Activated CD4-positive, alpha-beta T cell treated with anti-CD3 and anti-CD28 coated beads for 36 hours (primary cell): ENCODE measurements at regions not wholly inside any gene's neighbourhood (a gene's known extent, or its start where the extent isn't known, plus 50 kb on each side); places are given as distances from the start of the nearest gene placed in this dataset.
A peak's percentile ranks its signal among the peaks of the same experiment; 100 is the strongest.

Experiments used
- ATAC-seq: fragments of 200-7000 bp; cut with Tn5 transposase; one replicate; pipeline ENCODE4 v1.10.0; 2021; ENCODE audit warnings: mild to moderate bottlenecking, moderate library complexity
- CTCF ChIA-PET: fragments of 350-600 bp; sonication (Branson Sonifier 250); formaldehyde crosslinking; loops from one replicate; lab custom pipeline; 2021; ENCODE audit warnings: antibody characterized with exemption; lab: Charles Lee
- POLR2A ChIA-PET: fragments of 350-600 bp; sonication (Branson Sonifier 250); formaldehyde crosslinking; loops from one replicate; lab custom pipeline; 2021; ENCODE audit warnings: antibody characterized with exemption, inconsistent platforms; lab: Charles Lee
- DNase-seq: peaks from one replicate; pipeline ENCODE4 v3.0.0-alpha.2; 2020
- H3K27ac Mint-ChIP-seq: one replicate; pipeline ENCODE4 v1.8.0; 2021; ENCODE audit warnings: mixed read lengths
- H3K27me3 Mint-ChIP-seq: one replicate; pipeline ENCODE4 v1.8.0; 2021; ENCODE audit warnings: mixed read lengths
- H3K36me3 Mint-ChIP-seq: one replicate; pipeline ENCODE4 v1.8.0; 2021; ENCODE audit warnings: low read depth, mixed read lengths
- H3K4me1 Mint-ChIP-seq: one replicate; pipeline ENCODE4 v1.8.0; 2021; ENCODE audit warnings: mixed read lengths
- H3K4me3 Mint-ChIP-seq: one replicate; pipeline ENCODE4 v1.8.0; 2021; ENCODE audit warnings: mild to moderate bottlenecking, moderate library complexity, mixed read lengths
- H3K9me3 Mint-ChIP-seq: one replicate; pipeline ENCODE4 v1.8.0; 2021; ENCODE audit warnings: low read depth, mixed read lengths
- intact Hi-C, 2 experiments: fragments of 100-400 bp; cut with DNase I in 1 of 2; cut with micrococcal nuclease in 1 of 2; formaldehyde crosslinking; loops; one replicate each; pipeline versions ENCODE4 v1.14.2 to v1.15.1; 2022 to 2024; cut with DNase I, micrococcal nuclease

DNA sequence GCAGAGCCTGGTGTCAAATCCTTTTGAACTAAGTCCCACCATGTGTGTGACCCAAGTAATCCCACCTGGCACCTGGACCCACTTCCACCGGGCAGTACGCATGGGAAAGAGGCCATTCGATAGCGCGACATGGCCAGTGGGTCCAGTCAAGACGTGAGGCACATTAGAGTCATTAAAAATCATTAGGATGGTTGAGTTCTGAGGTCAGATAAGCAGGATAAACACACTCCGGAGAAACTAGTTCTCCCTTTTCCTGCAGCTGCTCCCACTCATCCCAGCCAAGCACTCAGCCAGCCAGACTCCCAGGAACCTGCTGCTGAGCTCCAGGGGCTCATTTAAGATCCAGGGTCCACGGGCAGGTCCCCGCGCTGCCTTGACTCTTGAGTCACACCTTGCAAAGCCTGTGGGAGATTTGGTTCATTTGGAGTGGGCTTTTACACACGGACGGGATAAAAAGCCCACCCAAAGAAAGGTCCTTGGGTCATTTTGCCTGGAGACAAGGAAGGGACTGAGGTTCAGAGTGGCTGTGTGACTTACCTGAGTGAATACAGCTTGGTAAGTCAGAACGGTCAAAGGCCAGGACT lies 313.9 kb downstream of the BCL11B start:
- no peaks in the 10 kb centered on the region for H3K36me3 Mint-ChIP-seq
- ChIA-PET CTCF (no interaction called here), POLR2A (no interaction called here)
- DNase-seq = no peak
- peaks cover 8% of the 10 kb centered on the region for H3K4me1 Mint-ChIP-seq
- H3K9me3 Mint-ChIP-seq = no peaks in the 10 kb centered on the region
- no peaks in the 10 kb centered on the region for H3K27me3 Mint-ChIP-seq
- no peak for ATAC-seq
- no peak overlapping the region for H3K27ac Mint-ChIP-seq
- intact Hi-C loops = no loop called here
- H3K4me3 Mint-ChIP-seq = no peak overlapping the region

DNA sequence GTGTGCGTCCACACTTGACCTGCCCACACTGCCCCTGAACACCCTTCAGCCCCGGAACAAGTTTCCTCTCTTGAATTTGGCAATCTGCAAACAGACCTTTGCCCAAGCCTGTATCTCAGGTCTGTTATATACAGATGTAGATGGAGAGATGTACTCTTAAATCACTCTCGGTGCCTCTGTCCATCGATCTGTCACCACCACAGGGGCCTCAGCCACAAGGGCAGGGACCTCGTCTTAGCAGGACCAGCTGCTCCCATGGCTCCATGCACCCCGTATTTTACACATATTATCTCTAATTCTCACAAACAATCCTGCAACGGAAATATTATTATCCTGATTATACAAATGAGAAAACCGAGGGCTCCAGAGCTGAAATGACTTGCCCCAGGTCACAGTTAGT lies 313.4 kb downstream of the BCL11B start:
- POLR2A ChIA-PET = no interaction called here

DNA sequence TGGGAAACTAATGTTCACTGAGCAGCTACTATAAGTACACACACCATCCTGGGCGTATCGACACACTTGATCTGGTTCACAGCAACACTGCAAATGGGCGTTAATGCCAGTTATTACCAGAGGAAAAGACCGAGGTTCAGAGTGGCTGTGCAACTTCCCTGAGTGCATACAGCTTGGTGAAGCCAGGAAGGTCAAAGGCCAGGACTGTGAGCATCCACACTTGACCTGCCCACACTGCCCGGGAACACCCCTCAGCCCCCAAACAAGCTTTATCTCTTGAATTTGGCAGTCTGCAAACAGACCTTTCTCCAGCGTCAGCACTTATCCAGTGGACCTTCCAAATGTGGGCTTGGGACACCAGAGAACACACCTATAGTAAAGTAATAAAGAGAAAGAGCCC lies 312.6 kb downstream of the BCL11B start:
- ChIA-PET CTCF (interaction anchor here (0.6 kb wide), 1 partner anchor 1709 kb away, joined by 3 read pairs; no protein-coding TSS in a partner anchor), POLR2A (no interaction called here)
- no peaks in the 10 kb centered on the region for H3K36me3 Mint-ChIP-seq
- H3K27ac Mint-ChIP-seq = no peak overlapping the region
- DNase-seq (no peak), ATAC-seq (no peak)
- no peaks in the 10 kb centered on the region for H3K27me3 Mint-ChIP-seq
- H3K4me1 Mint-ChIP-seq = peaks cover 15% of the 10 kb centered on the region
- intact Hi-C loops = no loop called here
- H3K9me3 Mint-ChIP-seq = no peaks in the 10 kb centered on the region
- no peak overlapping the region for H3K4me3 Mint-ChIP-seq

More for the DNA sequence above, 313.4 kb downstream of the BCL11B start:
- no peak overlapping the region for H3K27ac Mint-ChIP-seq
- peaks cover 9% of the 10 kb centered on the region for H3K4me1 Mint-ChIP-seq
- CTCF ChIA-PET = no interaction called here
- no peaks in the 10 kb centered on the region for H3K27me3 Mint-ChIP-seq
- intact Hi-C loops = no loop called here
- ATAC-seq (no peak), DNase-seq (no peak)
- H3K36me3 Mint-ChIP-seq = no peaks in the 10 kb centered on the region
- no peaks in the 10 kb centered on the region for H3K9me3 Mint-ChIP-seq
- H3K4me3 Mint-ChIP-seq = no peak overlapping the region

DNA sequence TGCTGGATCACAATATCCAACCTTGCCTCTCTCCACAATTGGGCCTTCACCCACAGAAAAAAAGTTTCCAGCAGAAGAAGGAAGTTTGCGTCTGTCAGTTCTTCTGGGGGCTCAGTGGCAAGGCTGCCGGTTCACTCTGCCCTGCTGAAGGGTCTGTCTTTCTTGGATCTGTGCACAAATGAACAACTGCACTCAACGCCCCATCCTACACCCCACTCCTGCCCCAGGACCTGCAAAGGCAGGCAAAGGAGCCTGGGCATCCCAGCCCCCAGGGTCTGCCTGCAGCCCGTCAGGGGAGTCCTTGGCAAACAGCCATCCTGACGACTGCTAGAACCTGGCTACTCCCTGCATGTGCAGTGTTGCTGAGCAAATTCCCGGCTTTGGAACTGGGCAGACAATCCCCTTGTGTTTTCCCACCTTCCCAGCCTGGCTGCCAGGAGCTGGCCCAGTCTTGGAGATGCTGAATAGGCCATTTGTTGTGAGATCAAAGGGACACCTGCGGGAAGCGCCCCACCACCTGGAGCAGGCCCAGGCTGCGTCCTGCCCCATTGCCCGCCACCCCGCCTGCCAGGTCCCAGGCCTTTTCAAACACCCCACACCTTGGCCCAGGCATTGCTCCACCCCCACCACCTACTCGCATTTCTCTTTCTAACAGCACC lies 311.9 kb downstream of the BCL11B start:
- POLR2A ChIA-PET = no interaction called here
- Mint-ChIP-seq H3K27ac (no peak overlapping the region), H3K9me3 (no peaks in the 10 kb centered on the region), H3K27me3 (no peaks in the 10 kb centered on the region), H3K4me1 (peaks cover 22% of the 10 kb centered on the region), H3K4me3 (no peak overlapping the region), H3K36me3 (no peaks in the 10 kb centered on the region)
- no peak for ATAC-seq
- intact Hi-C loops = no loop called here
- CTCF ChIA-PET = no interaction called here
- no peak for DNase-seq

DNA sequence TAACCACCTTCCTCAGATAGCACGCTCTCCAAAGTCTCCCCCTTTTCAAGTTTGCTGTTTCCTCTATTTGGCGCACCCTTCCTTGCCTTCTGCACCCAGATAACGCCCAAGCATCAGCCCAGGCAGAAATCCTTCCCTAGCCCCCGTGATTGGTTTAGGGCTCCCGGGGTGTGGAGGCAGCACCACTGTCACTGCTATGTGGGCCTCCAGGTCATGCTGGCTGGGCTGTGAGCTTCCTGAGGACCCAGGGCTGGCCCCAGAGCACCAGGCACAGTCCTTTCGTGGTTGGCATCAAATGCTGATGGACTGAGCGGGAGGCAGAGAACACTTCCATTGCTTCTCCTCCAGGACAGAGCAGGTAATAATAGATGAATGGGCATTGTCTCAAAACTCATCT lies 311.4 kb downstream of the BCL11B start:
- H3K36me3 Mint-ChIP-seq = no peaks in the 10 kb centered on the region

DNA sequence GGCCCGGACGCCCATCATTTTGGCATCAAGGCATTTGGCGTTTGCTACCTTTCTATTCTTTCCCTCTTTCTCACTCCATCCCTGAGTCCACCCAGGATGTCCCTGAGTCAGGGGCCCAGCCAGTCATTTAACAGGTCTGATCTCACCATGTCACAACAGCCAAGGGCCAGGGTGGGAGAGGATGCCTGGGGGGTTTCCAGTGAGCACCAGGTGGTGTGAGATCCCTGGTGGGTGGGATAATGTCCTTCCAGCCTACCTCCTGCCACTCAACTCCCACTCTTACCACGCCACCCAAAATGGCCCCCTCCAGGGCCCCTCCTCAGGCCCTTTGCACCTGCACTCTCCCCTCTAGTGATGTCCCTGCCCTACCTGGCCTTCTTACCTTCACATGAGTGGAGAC lies 310.8 kb downstream of the BCL11B start:
- ATAC-seq = no peak
- H3K27ac Mint-ChIP-seq = no peak overlapping the region
- H3K9me3 Mint-ChIP-seq = no peaks in the 10 kb centered on the region
- ChIA-PET POLR2A (no interaction called here), CTCF (no interaction called here)
- no peak overlapping the region for H3K4me3 Mint-ChIP-seq
- intact Hi-C loops = no loop called here
- H3K4me1 Mint-ChIP-seq = peaks cover 27% of the 10 kb centered on the region
- H3K27me3 Mint-ChIP-seq = no peaks in the 10 kb centered on the region
- H3K36me3 Mint-ChIP-seq = no peaks in the 10 kb centered on the region
- no peak for DNase-seq

More for the DNA sequence above, 311.4 kb downstream of the BCL11B start:
- CTCF ChIA-PET = no interaction called here
- H3K27ac Mint-ChIP-seq = no peak overlapping the region
- DNase-seq = no peak
- no peaks in the 10 kb centered on the region for H3K9me3 Mint-ChIP-seq
- H3K4me3 Mint-ChIP-seq = no peak overlapping the region
- POLR2A ChIA-PET = no interaction called here
- H3K4me1 Mint-ChIP-seq = peaks cover 27% of the 10 kb centered on the region
- no peaks in the 10 kb centered on the region for H3K27me3 Mint-ChIP-seq
- intact Hi-C loops = no loop called here
- ATAC-seq = no peak

DNA sequence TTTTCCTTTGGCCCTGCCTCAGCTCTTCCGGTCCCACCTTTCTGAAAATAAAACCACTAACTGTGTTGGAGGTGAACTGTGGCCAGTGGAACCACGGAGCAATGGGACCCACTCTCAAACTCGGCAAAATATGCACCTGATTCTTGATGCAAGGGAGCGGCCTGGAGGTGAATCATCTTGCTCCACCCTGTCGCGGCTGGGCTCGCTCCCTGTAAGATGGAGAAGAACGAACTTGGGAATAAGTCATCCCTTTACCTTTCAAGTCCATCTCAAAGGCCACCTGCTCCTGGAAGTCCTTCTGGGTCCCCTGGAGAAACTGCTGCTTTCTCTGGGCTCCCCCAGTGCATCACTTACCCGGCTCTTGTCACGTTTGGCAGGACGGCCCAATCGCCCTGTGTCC lies 309.9 kb downstream of the BCL11B start:
- Mint-ChIP-seq H3K4me1 (peaks cover 30% of the 10 kb centered on the region), H3K36me3 (no peaks in the 10 kb centered on the region), H3K4me3 (no peak overlapping the region), H3K27ac (no peak overlapping the region), H3K27me3 (no peaks in the 10 kb centered on the region), H3K9me3 (no peaks in the 10 kb centered on the region)
- DNase-seq = no peak
- ChIA-PET POLR2A (no interaction called here), CTCF (no interaction called here)
- no peak for ATAC-seq
- intact Hi-C loops = no loop called here

DNA sequence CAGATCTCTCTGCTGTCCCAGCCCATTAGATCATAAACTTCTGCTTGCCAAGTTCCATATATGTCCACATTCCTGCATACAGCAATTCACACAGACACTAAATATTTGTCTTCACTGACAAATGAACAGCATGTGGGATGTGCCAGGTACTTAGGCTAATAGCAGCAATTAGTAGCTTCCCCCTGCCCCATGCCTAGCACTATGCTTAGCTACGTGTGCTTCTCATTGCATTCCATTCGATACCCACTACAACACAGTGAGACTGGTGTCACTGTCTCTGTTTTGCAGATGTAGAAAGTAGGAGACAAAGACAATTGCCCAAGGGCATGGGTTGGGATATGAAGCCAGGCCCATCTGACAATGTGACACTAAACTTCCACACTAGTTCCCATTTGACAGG lies 308.4 kb downstream of the BCL11B start:
- ChIA-PET CTCF (no interaction called here), POLR2A (interaction anchor here (0.6 kb wide), 1 partner anchor 226 kb away, joined by 3 read pairs; no protein-coding TSS in a partner anchor)
- ATAC-seq = no peak

DNA sequence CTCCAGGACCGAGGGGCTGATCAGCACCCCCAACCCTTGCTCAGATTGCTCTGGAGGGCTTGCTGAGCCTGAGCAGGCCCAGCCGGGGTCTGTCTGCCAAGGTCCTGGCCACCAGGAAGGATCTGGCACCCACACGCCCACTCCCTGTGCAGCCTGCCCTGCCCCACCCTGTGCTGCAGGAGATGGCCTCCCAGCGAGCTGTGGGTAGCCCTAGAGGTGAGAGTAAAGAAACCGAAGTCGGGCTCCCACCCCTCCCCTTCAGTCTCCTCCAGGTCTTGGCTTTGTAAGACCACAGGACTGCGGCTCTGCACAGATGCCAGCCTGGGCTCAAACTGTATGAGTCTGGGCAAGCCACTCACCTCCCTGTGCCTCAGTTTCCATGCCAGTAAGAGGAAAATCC lies 307.8 kb downstream of the BCL11B start:
- ChIA-PET POLR2A (interaction anchor here (0.6 kb wide), 1 partner anchor 226 kb away, joined by 3 read pairs; no protein-coding TSS in a partner anchor), CTCF (no interaction called here)
- Mint-ChIP-seq H3K27me3 (no peaks in the 10 kb centered on the region), H3K9me3 (peaks cover 1% of the 10 kb centered on the region), H3K4me1 (peaks cover 30% of the 10 kb centered on the region), H3K27ac (no peak overlapping the region), H3K36me3 (no peaks in the 10 kb centered on the region), H3K4me3 (no peak overlapping the region)
- intact Hi-C loops = no loop called here
- peak; percentile 13 for DNase-seq
- ATAC-seq = no peak

More for the DNA sequence above, 308.4 kb downstream of the BCL11B start:
- no peak for DNase-seq
- peaks cover 30% of the 10 kb centered on the region for H3K4me1 Mint-ChIP-seq
- no peaks in the 10 kb centered on the region for H3K36me3 Mint-ChIP-seq
- H3K27ac Mint-ChIP-seq = no peak overlapping the region
- peaks cover 1% of the 10 kb centered on the region for H3K9me3 Mint-ChIP-seq
- H3K4me3 Mint-ChIP-seq = no peak overlapping the region
- intact Hi-C loops = no loop called here
- no peaks in the 10 kb centered on the region for H3K27me3 Mint-ChIP-seq

DNA sequence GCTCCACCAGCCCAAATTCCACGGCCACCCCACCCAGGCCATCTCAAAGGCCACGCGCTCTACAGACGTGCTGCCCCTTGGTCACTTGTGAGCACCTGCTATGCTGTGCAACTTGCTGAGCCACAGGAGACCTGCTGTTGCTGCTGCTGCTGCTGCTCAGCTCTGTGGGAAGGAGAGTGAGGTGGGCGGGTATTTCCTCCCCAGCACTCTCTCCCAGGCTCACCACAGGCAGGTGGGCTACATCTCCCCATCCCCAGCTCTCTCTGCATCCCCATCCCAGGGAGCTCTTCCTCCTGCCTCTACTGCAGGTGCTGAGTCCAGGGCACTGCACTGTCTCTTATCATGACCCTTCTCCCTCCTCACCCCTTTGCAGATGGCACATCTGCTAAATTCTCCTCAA lies 306.9 kb downstream of the BCL11B start:
- intact Hi-C loops = no loop called here
- H3K4me1 Mint-ChIP-seq = peaks cover 30% of the 10 kb centered on the region
- H3K4me3 Mint-ChIP-seq = no peak overlapping the region
- ChIA-PET CTCF (no interaction called here), POLR2A (no interaction called here)
- H3K27ac Mint-ChIP-seq = no peak overlapping the region
- H3K9me3 Mint-ChIP-seq = peaks cover 1% of the 10 kb centered on the region
- no peaks in the 10 kb centered on the region for H3K27me3 Mint-ChIP-seq
- H3K36me3 Mint-ChIP-seq = no peaks in the 10 kb centered on the region
- DNase-seq (no peak), ATAC-seq (no peak)

DNA sequence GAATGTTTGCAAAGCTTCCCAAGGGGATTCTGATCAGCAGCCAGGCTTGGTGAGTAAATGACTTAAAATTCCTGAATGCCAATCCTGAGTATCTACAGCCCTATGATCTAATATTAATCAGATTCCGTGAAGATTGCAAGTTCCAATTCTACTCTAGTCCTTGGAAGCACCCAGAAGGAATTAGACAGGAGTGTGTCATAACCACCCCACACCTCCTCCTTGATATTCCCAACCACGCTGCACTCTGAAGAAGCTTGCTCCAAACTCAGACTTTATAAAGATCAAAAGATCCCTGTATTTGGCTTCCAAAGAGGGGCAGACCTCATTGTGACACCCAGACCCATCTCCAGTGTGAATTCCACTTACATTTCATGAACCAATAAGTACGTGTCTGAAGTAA lies 306.0 kb downstream of the BCL11B start:
- H3K9me3 Mint-ChIP-seq = peaks cover 1% of the 10 kb centered on the region
- DNase-seq (no peak), ATAC-seq (no peak)
- H3K27ac Mint-ChIP-seq = no peak overlapping the region
- no peaks in the 10 kb centered on the region for H3K27me3 Mint-ChIP-seq
- H3K4me3 Mint-ChIP-seq = no peak overlapping the region
- intact Hi-C loops = no loop called here
- CTCF ChIA-PET = interaction anchor here (1.1 kb wide), 1 partner anchor 53 kb away, joined by 3 read pairs; no protein-coding TSS in a partner anchor
- H3K4me1 Mint-ChIP-seq = peaks cover 26% of the 10 kb centered on the region
- no peaks in the 10 kb centered on the region for H3K36me3 Mint-ChIP-seq
- POLR2A ChIA-PET = no interaction called here

DNA sequence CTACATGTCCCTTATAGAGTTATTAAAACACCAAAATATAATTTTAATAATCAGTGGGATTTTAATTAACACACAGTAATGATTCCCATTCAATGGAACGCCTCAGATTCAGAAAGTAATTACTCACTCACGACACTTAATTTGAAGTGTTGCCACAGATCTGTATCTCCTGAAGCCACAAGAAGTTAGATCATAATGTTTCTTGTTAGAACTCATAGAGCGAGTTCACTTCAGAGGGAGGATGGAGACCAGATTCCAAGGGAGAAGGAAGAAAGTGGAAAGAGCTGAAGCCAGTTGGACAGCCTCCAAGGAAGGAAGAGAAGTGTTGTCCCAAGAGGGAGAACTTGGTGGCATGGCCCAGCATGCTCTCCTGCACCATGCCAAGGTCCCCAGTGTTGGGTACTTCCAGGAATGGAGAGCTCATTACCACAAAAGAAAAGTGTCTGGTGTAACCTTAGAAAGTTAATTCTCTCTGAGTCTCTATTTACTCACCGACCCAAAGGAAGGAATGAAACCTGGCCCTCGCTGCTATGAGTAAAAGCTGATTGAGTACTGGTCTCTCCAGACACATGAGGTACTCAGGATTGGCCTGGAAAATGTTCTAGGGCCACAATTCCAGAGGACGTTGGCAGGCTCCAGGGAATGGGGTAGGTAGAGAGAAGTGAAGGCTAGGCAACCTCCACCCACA lies 305.4 kb downstream of the BCL11B start:
- ATAC-seq (peak; percentile 19), DNase-seq (no peak)
- CTCF ChIA-PET = interaction anchor here (0.6 to 1.1 kb wide), 2 partner anchors 53 to 656 kb away, joined by 3 read pairs; no protein-coding TSS in a partner anchor
- no peaks in the 10 kb centered on the region for H3K27me3 Mint-ChIP-seq
- H3K4me3 Mint-ChIP-seq = no peak overlapping the region
- POLR2A ChIA-PET = no interaction called here
- peaks cover 26% of the 10 kb centered on the region for H3K4me1 Mint-ChIP-seq
- no peaks in the 10 kb centered on the region for H3K36me3 Mint-ChIP-seq
- intact Hi-C loops = no loop called here
- H3K27ac Mint-ChIP-seq = no peak overlapping the region
- H3K9me3 Mint-ChIP-seq = peaks cover 1% of the 10 kb centered on the region
